DND-41 (cell line): ENCODE measurements at regions not wholly inside any gene's neighbourhood (a gene's known extent, or its start where the extent isn't known, plus 50 kb on each side); places are given as distances from the start of the nearest gene placed in this dataset.

Experiments used
- ATAC-seq: fragments of 200-7000 bp; cut with Tn5 transposase; 3 replicates; pipeline ENCODE4 v1.9.1; 2021; ENCODE audit warnings: low read depth; ENCODE audit not compliant: insufficient read depth
- DNase-seq: peaks from one replicate; pipeline ENCODE4 v3.0.0-alpha.2; 2020
- H2AFZ ChIP-seq: 2 replicates; pipeline ENCODE4 v1.6.0; 2012; ENCODE audit warnings: low read depth, low read length
- H3K27ac ChIP-seq: 2 replicates; pipeline ENCODE4 v1.5.1; 2012; ENCODE audit warnings: low read length, inconsistent platforms
- H3K27me3 ChIP-seq: fragments of 200-600 bp; sonication (generic); 2 replicates; pipeline ENCODE4 v1.6.0; 2012; ENCODE audit warnings: low read length, mild to moderate bottlenecking, inconsistent platforms; ENCODE audit not compliant: insufficient read depth, poor library complexity
- H3K36me3 ChIP-seq: 2 replicates; pipeline ENCODE4 v1.5.1; 2012; ENCODE audit warnings: low read length, inconsistent platforms; ENCODE audit not compliant: insufficient read depth
- H3K4me1 ChIP-seq: 2 replicates; pipeline ENCODE4 v1.5.1; 2012; ENCODE audit warnings: mild to moderate bottlenecking, low read length; ENCODE audit not compliant: insufficient read depth
- H3K4me2 ChIP-seq: 2 replicates; pipeline ENCODE4 v1.6.0; 2012; ENCODE audit warnings: mild to moderate bottlenecking, moderate library complexity, low read length, inconsistent platforms; ENCODE audit not compliant: insufficient read depth
- H3K4me3 ChIP-seq, 2 experiments: fragments of 200-600 bp in 1 of 2; shearing (Covaris generic) in 1 of 2; 2 replicates each; pipeline ENCODE4 v1.5.1; 2012 to 2016; ENCODE audit warnings: inconsistent platforms in 2 of 2, low read length in 2 of 2, mild to moderate bottlenecking in 2 of 2, low read depth in 1 of 2, moderate library complexity in 1 of 2
- H3K79me2 ChIP-seq: 2 replicates; pipeline ENCODE4 v1.6.0; 2012; ENCODE audit warnings: low read length, inconsistent platforms; ENCODE audit not compliant: insufficient read depth
- H3K9ac ChIP-seq: 2 replicates; pipeline ENCODE4 v1.6.0; 2012; ENCODE audit warnings: low read depth, mild to moderate bottlenecking, inconsistent platforms, low read length, moderate library complexity
- H3K9me3 ChIP-seq: 2 replicates; pipeline ENCODE4 v1.5.1; 2012; ENCODE audit warnings: low read length, moderate library complexity, mild to moderate bottlenecking, inconsistent platforms; ENCODE audit not compliant: insufficient read depth, severe bottlenecking
- H4K20me1 ChIP-seq: 2 replicates; pipeline ENCODE4 v1.6.0; 2012; ENCODE audit warnings: low read length; ENCODE audit not compliant: insufficient read depth
- CTCF ChIP-seq: IDR thresholded peaks from 2 replicates; pipeline ENCODE4 v1.5.1; 2012; ENCODE audit warnings: borderline replicate concordance, low read length, moderate library complexity, mild to moderate bottlenecking; ENCODE audit not compliant: poor library complexity, severe bottlenecking; ENCODE audit errors: extremely low read depth
- EZH2 ChIP-seq: IDR thresholded peaks from 3 replicates; pipeline ENCODE4 v1.6.1; 2012; ENCODE audit warnings: borderline replicate concordance, low read depth, mild to moderate bottlenecking, moderate library complexity, low read length, inconsistent platforms; ENCODE audit not compliant: severe bottlenecking

DNA sequence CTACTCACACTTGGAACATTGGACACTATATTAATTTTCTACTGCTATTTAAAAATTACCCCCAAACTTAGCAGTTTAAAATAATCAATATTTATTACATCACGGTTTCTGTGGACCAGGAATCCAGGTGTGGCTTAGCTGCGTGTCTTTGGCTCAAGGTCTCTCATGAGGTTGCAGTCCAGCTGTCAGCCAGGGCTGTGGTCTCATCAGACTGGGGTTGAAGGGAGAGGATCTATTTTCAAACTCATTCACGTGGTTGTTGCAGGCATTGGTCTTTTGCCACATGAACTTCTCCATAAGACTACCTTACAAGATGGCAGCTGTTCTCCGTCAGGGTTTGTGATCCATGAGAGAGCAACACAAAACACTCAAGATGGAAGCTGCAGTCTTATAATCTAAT, 343.0 kb downstream of the BCAT1 start:
- no peaks in the 10 kb centered on the region for H3K27me3 ChIP-seq
- peaks cover 5% of the 10 kb centered on the region for H3K9me3 ChIP-seq
- no peak for TF ChIP-seq EZH2
- TF ChIP-seq CTCF = no peak

GRCh38 chr12:24605466-24605865, 343.4 kb downstream of the BCAT1 start:
- peaks cover 5% of the 10 kb centered on the region for H3K9me3 ChIP-seq
- H2AFZ ChIP-seq = no peak overlapping the region
- TF ChIP-seq CTCF (no peak), EZH2 (no peak)
- H3K36me3 ChIP-seq = peaks cover 52% of the 10 kb centered on the region
- no peak overlapping the region for H3K4me2 ChIP-seq
- ATAC-seq = no peak
- no peak overlapping the region for H3K27ac ChIP-seq
- no peak overlapping the region for H3K4me3 ChIP-seq
- no peak overlapping the region for H3K9ac ChIP-seq
- H3K27me3 ChIP-seq = no peaks in the 10 kb centered on the region
- DNase-seq = no peak
- no peaks in the 10 kb centered on the region for H4K20me1 ChIP-seq
- peaks cover 77% of the 10 kb centered on the region for H3K79me2 ChIP-seq
- peaks cover 61% of the 10 kb centered on the region for H3K4me1 ChIP-seq

More for the DNA sequence above, 343.0 kb downstream of the BCAT1 start:
- no peak overlapping the region for H3K4me2 ChIP-seq
- no peak for DNase-seq
- H3K79me2 ChIP-seq = peaks cover 78% of the 10 kb centered on the region
- peaks cover 61% of the 10 kb centered on the region for H3K4me1 ChIP-seq
- no peak overlapping the region for H2AFZ ChIP-seq
- peaks cover 50% of the 10 kb centered on the region for H3K36me3 ChIP-seq
- no peak overlapping the region for H3K9ac ChIP-seq
- H3K27ac ChIP-seq = no peak overlapping the region
- H4K20me1 ChIP-seq = no peaks in the 10 kb centered on the region
- no peak for ATAC-seq
- no peak overlapping the region for H3K4me3 ChIP-seq

- peaks cover 5% of the 10 kb centered on the region for H3K9me3 ChIP-seq
- no peak overlapping the region for H2AFZ ChIP-seq
- no peak for TF ChIP-seq EZH2
- no peak for TF ChIP-seq CTCF
- H3K79me2 ChIP-seq = peaks cover 70% of the 10 kb centered on the region
- no peaks in the 10 kb centered on the region for H4K20me1 ChIP-seq
- DNase-seq = no peak
- peaks cover 49% of the 10 kb centered on the region for H3K4me1 ChIP-seq
- H3K9ac ChIP-seq = no peak overlapping the region
- no peak overlapping the region for H3K4me2 ChIP-seq
- H3K27me3 ChIP-seq = no peaks in the 10 kb centered on the region
- no peak for ATAC-seq
- peak overlapping the region; percentile 34; the same call in 1 of the 2 replicates for H3K27ac ChIP-seq
- H3K4me3 ChIP-seq = no peak overlapping the region
- peaks cover 41% of the 10 kb centered on the region for H3K36me3 ChIP-seq
These were observed 345.5 kb downstream of the BCAT1 start for GRCh38 chr12:24603371-24603770.

DNA sequence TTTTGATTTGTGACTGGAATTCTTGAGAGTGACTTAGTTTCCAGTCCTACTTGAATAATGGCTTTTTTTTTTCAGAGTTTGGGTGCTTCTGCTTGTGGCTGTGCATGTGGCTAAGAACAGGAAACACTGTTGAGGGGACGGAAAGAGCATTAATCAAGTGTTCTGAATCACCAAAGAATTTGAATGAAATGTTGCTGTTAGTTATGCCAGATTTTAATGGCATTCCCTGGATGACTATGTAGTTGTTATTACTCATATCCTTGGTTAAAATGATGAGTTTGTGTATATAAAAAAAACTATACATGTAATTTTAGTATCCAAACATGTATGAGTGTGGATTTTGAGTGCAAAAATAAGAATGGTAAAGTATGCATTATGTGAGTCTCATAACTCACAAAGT, 347.9 kb downstream of the BCAT1 start:
- DNase-seq (peak; percentile 29), ATAC-seq (peak; percentile 80)
- TF ChIP-seq EZH2 = no peak
- TF ChIP-seq CTCF = no peak
- Histone ChIP-seq H3K27me3 (no peaks in the 10 kb centered on the region), H3K27ac (peak overlapping the region; percentile 63), H3K79me2 (peaks cover 51% of the 10 kb centered on the region), H2AFZ (no peak overlapping the region), H3K4me2 (peak overlapping the region; percentile 34; the same call in 1 of the 2 replicates), H3K9me3 (no peaks in the 10 kb centered on the region), H4K20me1 (no peaks in the 10 kb centered on the region), H3K4me3 (no peak overlapping the region), H3K36me3 (peaks cover 22% of the 10 kb centered on the region), H3K4me1 (peaks cover 43% of the 10 kb centered on the region), H3K9ac (no peak overlapping the region)
